HepG2 (cell line): ENCODE measurements at regions not wholly inside any gene's neighbourhood (a gene's known extent, or its start where the extent isn't known, plus 50 kb on each side); places are given as distances from the start of the nearest gene placed in this dataset.

Experiments used
- ATAC-seq: fragments of 200-7000 bp; cut with Tn5 transposase; 3 replicates; pipeline ENCODE4 v1.9.1; 2020; ENCODE audit warnings: mild to moderate bottlenecking, moderate library complexity
- BruUV-seq: library from RNA; stranded (reverse); fragments of 400-500 nt; replicated peaks from 2 replicates; lab custom pipeline; 2021; lab: Mats Ljungman, UMichigan
- CTCF ChIA-PET: fragments of 300-600 bp; formaldehyde crosslinking; extraction: SDS; loops from one replicate; lab custom pipeline; 2021; ENCODE audit warnings: low total read pairs, inconsistent platforms, low intra/inter-chr PET ratio; lab: Yijun Ruan, JAX
- POLR2A ChIA-PET: fragments of 350-600 bp; sonication (Branson Sonifier 250); formaldehyde crosslinking; loops from one replicate; lab custom pipeline; 2020; ENCODE audit warnings: antibody characterized with exemption, inconsistent platforms; lab: Yijun Ruan, JAX
- DNase-seq: peaks from one replicate; pipeline ENCODE4 v3.0.0-alpha.2; 2015; ENCODE audit warnings: low spot score
- FAIRE-seq: peaks from 3 replicates; lab custom pipeline; 2011; peaks lifted over from hg19 to GRCh38; lab: Jason Lieb, UNC
- H2AFZ ChIP-seq: one replicate; pipeline ENCODE4 v1.6.1; 2011; ENCODE audit warnings: low read length, inconsistent platforms
- H3K27ac ChIP-seq: fragments of 300-600 bp; 3 replicates; pipeline ENCODE4 v1.8.0; 2011; ENCODE audit warnings: mixed run types, mild to moderate bottlenecking, mixed read lengths, low read length, inconsistent platforms; ENCODE audit not compliant: insufficient read depth; ENCODE audit errors: extremely low read length
- H3K27me3 ChIP-seq, 2 experiments: fragments of 200-600 bp in 1 of 2; 2 replicates in 1 of 2; 3 replicates in 1 of 2; pipeline versions ENCODE4 v1.6.0 to v1.8.0; 2011; ENCODE audit warnings: low read length in 2 of 2, mild to moderate bottlenecking in 2 of 2, moderate library complexity in 2 of 2, inconsistent platforms in 1 of 2; ENCODE audit not compliant: insufficient read depth in 2 of 2, control insufficient read depth in 1 of 2
- H3K36me3 ChIP-seq, 2 experiments: fragments of 200-600 bp in 1 of 2; replicated peaks in 1 of 2; 2 replicates in 1 of 2; 3 replicates in 1 of 2; pipeline versions ENCODE4 v1.5.1 to v1.8.0; 2011; ENCODE audit warnings: low read length in 2 of 2, inconsistent platforms in 1 of 2; ENCODE audit not compliant: insufficient read depth in 2 of 2, control insufficient read depth in 1 of 2
- H3K4me1 ChIP-seq: 2 replicates; pipeline ENCODE4 v1.5.1; 2012; ENCODE audit warnings: low read length, inconsistent platforms; ENCODE audit not compliant: insufficient read depth
- H3K4me2 ChIP-seq: 2 replicates; pipeline ENCODE4 v1.6.0; 2011; ENCODE audit warnings: low read depth, low read length, inconsistent platforms
- H3K4me3 ChIP-seq, 3 experiments: fragments of 200-600 bp in 1 of 3; sonication (generic), shearing (Covaris generic) in 1 of 3; replicated peaks in 1 of 3; 2 replicates each; pipeline ENCODE4 v1.5.1; 2011 to 2016; ENCODE audit warnings: low read length in 3 of 3, inconsistent platforms in 2 of 3, low read depth in 2 of 3, mild to moderate bottlenecking in 2 of 3, control low read depth in 1 of 3, mixed read lengths in 1 of 3; ENCODE audit not compliant: insufficient read depth in 1 of 3
- H3K79me2 ChIP-seq: one replicate; pipeline ENCODE4 v1.6.1; 2011; ENCODE audit warnings: low read length, inconsistent platforms; ENCODE audit not compliant: insufficient read depth
- H3K9ac ChIP-seq: 2 replicates; pipeline ENCODE4 v1.6.0; 2011; ENCODE audit warnings: mild to moderate bottlenecking, low read depth, low read length, inconsistent platforms; ENCODE audit not compliant: insufficient read depth
- H3K9me3 ChIP-seq: 2 replicates; pipeline ENCODE4 v1.5.1; 2012; ENCODE audit warnings: mild to moderate bottlenecking, low read length
- H4K20me1 ChIP-seq: 2 replicates; pipeline ENCODE4 v1.6.0; 2011; ENCODE audit warnings: inconsistent platforms, mild to moderate bottlenecking, low read length, moderate library complexity; ENCODE audit not compliant: insufficient read depth
- CEBPZ ChIP-seq: IDR thresholded peaks from 2 replicates; pipeline ENCODE4 v1.6.1; 2012; ENCODE audit warnings: low read length, improper control_type of control experiment
- KDM5A ChIP-seq: fragments of 200-600 bp; sonication (generic); IDR thresholded peaks from 2 replicates; pipeline ENCODE4 v1.7.0; 2018; ENCODE audit warnings: antibody characterized with exemption, mild to moderate bottlenecking, low read length, borderline replicate concordance
- SOX6 ChIP-seq, 2 experiments: fragments of 450-650 bp in 1 of 2; sonication (generic) in 1 of 2; formaldehyde crosslinking in 1 of 2; IDR thresholded peaks; 2 replicates each; pipeline versions ENCODE4 v1.4.0 to v1.6.1; 2017 to 2020; ENCODE audit warnings: antibody characterized with exemption in 1 of 2, mild to moderate bottlenecking in 1 of 2, missing genetic modification reagents in 1 of 2
- TBL1XR1 ChIP-seq: fragments of 150-350 bp; IDR thresholded peaks from 2 replicates; pipeline ENCODE4 v1.6.1; 2014; ENCODE audit warnings: borderline replicate concordance, low read length; ENCODE audit not compliant: partially characterized antibody
- ZNF20 ChIP-seq: sonication (generic); formaldehyde crosslinking; IDR thresholded peaks from 2 replicates; pipeline ENCODE4 v1.4.0; 2020; ENCODE audit warnings: mild to moderate bottlenecking, moderate library complexity, missing genetic modification reagents
- ZNF441 ChIP-seq: sonication (generic); formaldehyde crosslinking; IDR thresholded peaks from 2 replicates; pipeline ENCODE4 v1.7.0; 2021; ENCODE audit warnings: missing genetic modification reagents, borderline replicate concordance
- ZNF451 ChIP-seq: sonication (generic); formaldehyde crosslinking; IDR thresholded peaks from 2 replicates; pipeline ENCODE4 v1.5.0; 2020; ENCODE audit warnings: mild to moderate bottlenecking, missing genetic modification reagents
- ZNF550 ChIP-seq: sonication (generic); formaldehyde crosslinking; IDR thresholded peaks from 2 replicates; pipeline ENCODE4 v1.4.0; 2020; ENCODE audit warnings: mild to moderate bottlenecking, missing genetic modification reagents, borderline replicate concordance
- WGBS: methylation state at CpG from one replicate; pipeline ENCODE4 v1.1.6; 2017; ENCODE audit warnings: low lambda C conversion rate; 5-methylcytosine and 5-hydroxymethylcytosine counted together
- in situ Hi-C: cut with HindIII; loops from 2 replicates; pipeline ENCODE4 v1.10.0; 2017; ENCODE audit warnings: low pct_unique_long_range_greater_than_20kb; ENCODE audit not compliant: extremely low pct_ligation_motif_present
- intact Hi-C: fragments of 100-400 bp; cut with micrococcal nuclease; formaldehyde crosslinking; loops from one replicate; pipeline ENCODE4 v1.10.0; 2022; ENCODE audit not compliant: unreplicated experiment
- TF ChIP-seq, protein P1 (sequence below): sonication (generic); formaldehyde crosslinking; conservative IDR thresholded peaks from 2 replicates; pipeline ENCODE4 v1.8.0; 2022; ENCODE audit warnings: missing genetic modification reagents
- TF ChIP-seq, protein P2 (sequence below): sonication (generic); formaldehyde crosslinking; IDR thresholded peaks from 2 replicates; pipeline ENCODE4 v1.4.0; 2020; ENCODE audit warnings: mild to moderate bottlenecking, missing genetic modification reagents

DNA sequence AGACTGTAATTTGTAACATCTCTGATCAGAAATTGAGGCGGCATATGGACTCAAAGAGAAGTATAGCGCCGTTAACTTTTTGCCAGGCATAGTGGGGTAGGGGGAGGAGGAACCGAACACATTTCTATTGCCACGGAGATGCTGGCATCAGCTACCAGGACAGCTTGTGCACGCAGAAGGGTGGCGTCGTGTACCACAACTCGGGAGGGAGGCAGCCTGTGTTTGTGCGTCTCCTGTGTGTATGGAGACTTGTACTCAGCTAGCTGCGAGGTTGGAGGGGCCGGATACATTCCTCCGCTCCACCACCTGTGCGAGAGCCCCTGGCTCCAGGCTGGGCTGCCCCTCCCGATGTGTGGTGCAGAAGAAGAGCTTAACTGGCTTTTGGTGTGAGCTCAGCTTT, 634.8 kb downstream of the TYW1 start:
- no peak for ATAC-seq
- no peak for TF ChIP-seq KDM5A
- TF ChIP-seq, protein P1, sequence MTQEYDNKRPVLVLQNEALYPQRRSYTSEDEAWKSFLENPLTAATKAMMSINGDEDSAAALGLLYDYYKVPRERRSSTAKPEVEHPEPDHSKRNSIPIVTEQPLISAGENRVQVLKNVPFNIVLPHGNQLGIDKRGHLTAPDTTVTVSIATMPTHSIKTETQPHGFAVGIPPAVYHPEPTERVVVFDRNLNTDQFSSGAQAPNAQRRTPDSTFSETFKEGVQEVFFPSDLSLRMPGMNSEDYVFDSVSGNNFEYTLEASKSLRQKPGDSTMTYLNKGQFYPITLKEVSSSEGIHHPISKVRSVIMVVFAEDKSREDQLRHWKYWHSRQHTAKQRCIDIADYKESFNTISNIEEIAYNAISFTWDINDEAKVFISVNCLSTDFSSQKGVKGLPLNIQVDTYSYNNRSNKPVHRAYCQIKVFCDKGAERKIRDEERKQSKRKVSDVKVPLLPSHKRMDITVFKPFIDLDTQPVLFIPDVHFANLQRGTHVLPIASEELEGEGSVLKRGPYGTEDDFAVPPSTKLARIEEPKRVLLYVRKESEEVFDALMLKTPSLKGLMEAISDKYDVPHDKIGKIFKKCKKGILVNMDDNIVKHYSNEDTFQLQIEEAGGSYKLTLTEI (CRISPR knock-in tag) = no peak
- TF ChIP-seq CEBPZ = no peak
- no peak for TF ChIP-seq ZNF20
- TF ChIP-seq TBL1XR1 = no peak
- TF ChIP-seq, protein P2, sequence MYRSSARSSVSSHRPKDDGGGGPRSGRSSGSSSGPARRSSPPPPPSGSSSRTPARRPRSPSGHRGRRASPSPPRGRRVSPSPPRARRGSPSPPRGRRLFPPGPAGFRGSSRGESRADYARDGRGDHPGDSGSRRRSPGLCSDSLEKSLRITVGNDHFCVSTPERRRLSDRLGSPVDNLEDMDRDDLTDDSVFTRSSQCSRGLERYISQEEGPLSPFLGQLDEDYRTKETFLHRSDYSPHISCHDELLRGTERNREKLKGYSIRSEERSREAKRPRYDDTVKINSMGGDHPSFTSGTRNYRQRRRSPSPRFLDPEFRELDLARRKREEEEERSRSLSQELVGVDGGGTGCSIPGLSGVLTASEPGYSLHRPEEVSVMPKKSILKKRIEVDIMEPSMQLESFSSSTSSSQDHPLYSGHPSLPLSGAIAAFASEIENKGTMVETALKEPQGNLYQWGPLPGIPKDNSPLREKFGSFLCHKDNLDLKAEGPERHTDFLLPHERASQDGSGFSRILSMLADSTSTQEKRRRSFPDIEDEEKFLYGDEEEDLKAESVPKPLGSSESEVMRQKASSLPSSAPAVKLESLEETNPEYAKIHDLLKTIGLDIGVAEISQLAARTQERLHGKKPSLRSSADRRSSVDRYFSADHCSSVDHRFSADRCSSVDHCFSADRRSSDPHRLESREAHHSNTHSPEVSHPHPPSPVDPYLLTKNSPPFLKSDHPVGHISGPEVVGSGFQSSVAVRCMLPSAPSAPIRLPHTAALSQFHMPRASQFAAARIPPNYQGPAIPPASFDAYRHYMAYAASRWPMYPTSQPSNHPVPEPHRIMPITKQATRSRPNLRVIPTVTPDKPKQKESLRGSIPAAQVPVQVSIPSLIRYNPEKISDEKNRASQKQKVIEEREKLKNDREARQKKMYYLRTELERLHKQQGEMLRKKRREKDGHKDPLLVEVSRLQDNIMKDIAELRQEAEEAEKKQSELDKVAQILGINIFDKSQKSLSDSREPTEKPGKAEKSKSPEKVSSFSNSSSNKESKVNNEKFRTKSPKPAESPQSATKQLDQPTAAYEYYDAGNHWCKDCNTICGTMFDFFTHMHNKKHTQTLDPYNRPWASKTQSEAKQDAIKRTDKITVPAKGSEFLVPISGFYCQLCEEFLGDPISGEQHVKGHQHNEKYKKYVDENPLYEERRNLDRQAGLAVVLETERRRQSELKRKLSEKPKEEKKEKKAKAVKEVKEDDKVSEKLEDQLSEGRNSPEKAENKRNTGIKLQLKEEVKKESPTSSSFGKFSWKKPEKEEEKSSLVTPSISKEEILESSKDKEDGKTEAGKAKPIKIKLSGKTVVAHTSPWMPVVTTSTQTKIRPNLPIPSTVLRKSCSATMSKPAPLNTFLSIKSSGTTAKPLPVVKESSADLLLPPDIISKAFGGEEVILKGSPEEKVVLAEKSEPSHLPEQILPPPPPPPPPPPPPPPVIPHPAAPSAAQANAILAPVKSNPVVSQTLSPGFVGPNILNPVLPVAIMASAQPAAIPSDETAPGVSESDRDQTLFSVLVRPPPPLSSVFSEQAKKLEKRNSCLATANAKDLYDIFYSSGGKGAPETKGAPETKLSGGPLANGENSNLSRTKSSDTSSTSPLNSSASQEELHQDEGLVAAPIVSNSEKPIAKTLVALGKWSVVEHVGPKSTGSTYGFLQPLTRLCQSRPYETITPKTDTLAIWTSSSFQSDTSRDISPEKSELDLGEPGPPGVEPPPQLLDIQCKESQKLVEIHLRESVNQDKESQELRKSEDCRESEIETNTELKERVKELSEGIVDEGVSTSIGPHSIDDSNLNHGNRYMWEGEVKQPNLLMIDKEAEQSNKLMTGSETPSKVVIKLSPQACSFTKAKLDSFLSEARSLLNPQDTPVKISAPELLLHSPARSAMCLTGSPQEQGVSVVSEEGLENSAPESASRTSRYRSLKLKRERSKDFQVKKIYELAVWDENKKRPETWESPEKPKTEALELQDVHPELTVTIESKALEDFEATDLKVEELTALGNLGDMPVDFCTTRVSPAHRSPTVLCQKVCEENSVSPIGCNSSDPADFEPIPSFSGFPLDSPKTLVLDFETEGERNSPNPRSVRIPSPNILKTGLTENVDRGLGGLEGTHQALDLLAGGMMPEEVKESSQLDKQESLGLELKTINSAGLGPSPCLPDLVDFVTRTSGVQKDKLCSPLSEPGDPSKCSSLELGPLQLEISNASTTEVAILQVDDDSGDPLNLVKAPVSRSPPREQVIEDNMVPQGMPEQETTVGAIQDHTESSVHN (CRISPR knock-in tag) = no peak
- TF ChIP-seq SOX6 (IDR thresholded peaks at IDR 0.05) = no peak
- no peak for TF ChIP-seq SOX6 (CRISPR knock-in tag; IDR thresholded peaks at IDR 0.05)
- TF ChIP-seq ZNF550 (CRISPR knock-in tag) = no peak
- TF ChIP-seq ZNF451 (CRISPR knock-in tag) = no peak
- no peak for TF ChIP-seq ZNF441

More for the DNA sequence above, 634.8 kb downstream of the TYW1 start:
- Histone ChIP-seq H3K9me3 (no peaks in the 10 kb centered on the region), H3K9ac (no peak overlapping the region), H3K36me3 (no peaks in the 10 kb centered on the region), H2AFZ (no peak overlapping the region), H3K27ac (no peak overlapping the region), H3K4me2 (no peak overlapping the region), H3K4me3 (no peak overlapping the region), H3K27me3 (no peaks in the 10 kb centered on the region), H4K20me1 (no peaks in the 10 kb centered on the region), H3K4me1 (no peaks in the 10 kb centered on the region), H3K79me2 (no peaks in the 10 kb centered on the region)
- WGBS = 34% methylated on average over 6 of the region's 15 CpGs
- DNase-seq = no peak
- BruUV-seq = no TSS peak
- in situ Hi-C loops (no loop called here), intact Hi-C loops (no loop called here)
- no peak for FAIRE-seq
- ChIA-PET CTCF (no interaction called here), POLR2A (no interaction called here)
